GM11168 (cell line): ENCODE measurements at regions not wholly inside any gene's neighbourhood (a gene's known extent, or its start where the extent isn't known, plus 50 kb on each side); places are given as distances from the start of the nearest gene placed in this dataset.
"Not testable (repeated sequence)": the region's sequence is repeated elsewhere in the genome, so short reads cannot be mapped to it uniquely, and the experiment has no call there.

Experiments
- in situ Hi-C: fragments of 300-500 bp; cut with MboI; formaldehyde crosslinking; loops from one replicate; pipeline ENCODE4 v1.12.0; 2022; ENCODE audit warnings: low sequenced_read_pairs; ENCODE audit not compliant: unreplicated experiment

GRCh38 chr7:65080799-65081668, 74.5 kb upstream of the ERV3-1 start:
- in situ Hi-C loops: loop anchor here (5.0 kb wide), 1 partner anchor 691 kb away; no protein-coding TSS in a partner anchor

DNA sequence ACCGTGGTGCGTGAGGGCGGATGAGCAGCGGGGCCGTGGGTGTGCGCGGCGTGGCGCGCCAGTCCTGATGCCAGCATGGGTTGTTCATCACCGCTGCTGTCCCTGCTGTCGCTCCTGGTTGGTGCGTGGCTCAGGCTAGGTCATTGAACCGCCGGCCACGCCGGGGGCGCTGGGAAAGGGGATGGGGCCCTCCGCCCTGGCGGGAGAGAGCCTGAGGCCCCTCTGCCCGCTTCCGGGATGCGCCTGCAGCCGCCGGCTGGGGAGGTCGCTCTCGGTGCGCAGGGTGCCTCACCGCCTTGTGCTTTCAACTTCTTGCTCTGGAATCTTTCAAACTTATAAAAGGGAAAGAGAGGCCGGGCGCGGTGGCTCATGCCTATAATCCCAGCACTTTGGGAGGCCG, 68.5 kb upstream of the ERV3-1 start:
- in situ Hi-C loops: not testable (repeated sequence)

- in situ Hi-C loops: not testable (repeated sequence)
Measured at GRCh38 chr7:65073160-65073559, 66.7 kb upstream of the ERV3-1 start.

GRCh38 chr7:65071854-65072431, 65.5 kb upstream of the ERV3-1 start:
- in situ Hi-C loops: not testable (repeated sequence)

GRCh38 chr7:65069476-65069875, 63.0 kb upstream of the ERV3-1 start:
- in situ Hi-C loops: not testable (repeated sequence)

DNA sequence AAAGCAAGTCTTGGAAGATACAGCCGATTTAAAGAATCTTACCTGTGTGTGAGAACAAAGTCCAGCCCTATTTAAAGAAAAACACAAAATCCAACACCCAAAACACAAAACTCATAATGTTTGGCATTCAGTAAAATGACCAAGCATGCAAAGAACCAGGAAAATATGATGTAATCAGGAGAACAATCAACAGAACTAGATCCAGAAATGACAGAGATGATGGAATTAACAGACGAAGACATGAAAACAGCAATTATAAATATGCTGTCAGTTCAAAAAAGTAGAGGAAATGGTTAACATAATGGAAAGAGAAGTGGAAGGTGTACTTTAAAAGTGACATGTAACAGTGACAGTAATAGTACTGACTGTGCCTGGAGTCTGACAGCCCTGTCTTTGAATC, 56.1 kb upstream of the ERV3-1 start:
- in situ Hi-C loops: not testable (repeated sequence)

GRCh38 chr7:65059247-65059646, 52.8 kb upstream of the ERV3-1 start:
- in situ Hi-C loops: not testable (repeated sequence)
